GM12891 (cell line): ENCODE measurements at regions not wholly inside any gene's neighbourhood (a gene's known extent, or its start where the extent isn't known, plus 50 kb on each side); places are given as distances from the start of the nearest gene placed in this dataset.
"Not testable (repeated sequence)": the region's sequence is repeated elsewhere in the genome, so short reads cannot be mapped to it uniquely, and the experiment has no call there.

Experiments
- DNase-seq: peaks from one replicate; pipeline ENCODE4 v3.0.0; 2011; ENCODE audit warnings: low spot score; ENCODE audit not compliant: insufficient read length
- FAIRE-seq: peaks from 2 replicates; lab custom pipeline; 2011; peaks lifted over from hg19 to GRCh38; lab: Jason Lieb, UNC
- PAX5 ChIP-seq: IDR thresholded peaks from 2 replicates; pipeline ENCODE4 v1.6.1; 2011; ENCODE audit warnings: low read length, moderate library complexity, mild to moderate bottlenecking; ENCODE audit not compliant: insufficient read depth, severe bottlenecking
- POLR2A ChIP-seq: IDR thresholded peaks from 2 replicates; pipeline ENCODE4 v1.6.1; 2011; ENCODE audit warnings: low read depth, low read length, control low read depth
- POLR2AphosphoS5 ChIP-seq: IDR thresholded peaks from 2 replicates; pipeline ENCODE4 v1.6.1; 2011; ENCODE audit warnings: low read depth, low read length, control low read depth
- POU2F2 ChIP-seq: IDR thresholded peaks from 2 replicates; pipeline ENCODE4 v1.6.1; 2011; ENCODE audit warnings: low read depth, mild to moderate bottlenecking, control low read depth, low read length, moderate library complexity
- SPI1 ChIP-seq: IDR thresholded peaks from 2 replicates; pipeline ENCODE4 v1.6.1; 2011; ENCODE audit warnings: low read depth, low read length, control low read depth
- TAF1 ChIP-seq: IDR thresholded peaks from 2 replicates; pipeline ENCODE4 v1.6.1; 2011; ENCODE audit warnings: low read depth, low read length, control low read depth

- TF ChIP-seq SPI1 (no peak), TAF1 (no peak), POLR2A (no peak), PAX5 (no peak), POU2F2 (no peak), POLR2AphosphoS5 (no peak)
- FAIRE-seq: no peak
- DNase-seq: no peak
Observed at GRCh38 chr10:125262920-125263319, 102.6 kb upstream of the CTBP2 start.

- DNase-seq: no peak
- TF ChIP-seq POLR2AphosphoS5: no peak
- TF ChIP-seq TAF1: no peak
- TF ChIP-seq POU2F2: no peak
- TF ChIP-seq PAX5: no peak
- no peak for TF ChIP-seq POLR2A
- no peak for TF ChIP-seq SPI1
- FAIRE-seq: no peak
Observed at GRCh38 chr10:125262409-125262808, 102.0 kb upstream of the CTBP2 start.

GRCh38 chr10:125261491-125262186 lies 101.3 kb upstream of the CTBP2 start:
- no peak for TF ChIP-seq POLR2AphosphoS5
- no peak for TF ChIP-seq SPI1
- TF ChIP-seq TAF1: no peak
- TF ChIP-seq POU2F2: no peak
- TF ChIP-seq PAX5: no peak
- TF ChIP-seq POLR2A: no peak
- FAIRE-seq: no peak

GRCh38 chr10:125260260-125260659 lies 99.9 kb upstream of the CTBP2 start:
- no peak for DNase-seq
- no peak for FAIRE-seq
- TF ChIP-seq PAX5: no peak
- no peak for TF ChIP-seq POLR2A
- no peak for TF ChIP-seq POLR2AphosphoS5
- no peak for TF ChIP-seq TAF1

More at GRCh38 chr10:125261491-125262186, 101.3 kb upstream of the CTBP2 start:
- no peak for DNase-seq

GRCh38 chr10:125259651-125260050 lies 99.3 kb upstream of the CTBP2 start:
- TF ChIP-seq TAF1 (no peak), POLR2AphosphoS5 (no peak), PAX5 (no peak)
- FAIRE-seq (no peak), DNase-seq (no peak)

GRCh38 chr10:125258676-125259075 lies 98.3 kb upstream of the CTBP2 start:
- TF ChIP-seq TAF1 (no peak), POLR2A (no peak), POLR2AphosphoS5 (no peak), PAX5 (no peak), SPI1 (no peak)
- DNase-seq (no peak), FAIRE-seq (no peak)

GRCh38 chr10:125257521-125258108 lies 97.3 kb upstream of the CTBP2 start:
- TF ChIP-seq PAX5 (no peak), POLR2A (no peak), TAF1 (no peak), POU2F2 (no peak)
- no peak for FAIRE-seq
- no peak for DNase-seq

GRCh38 chr10:125256026-125256425 lies 95.7 kb upstream of the CTBP2 start:
- FAIRE-seq (no peak), DNase-seq (no peak)
- TF ChIP-seq SPI1: no peak
- no peak for TF ChIP-seq POLR2AphosphoS5
- no peak for TF ChIP-seq TAF1
- no peak for TF ChIP-seq POLR2A
- no peak for TF ChIP-seq POU2F2
- no peak for TF ChIP-seq PAX5

GRCh38 chr10:125252937-125253336 lies 92.6 kb upstream of the CTBP2 start:
- DNase-seq: no peak
- FAIRE-seq: no peak
- TF ChIP-seq TAF1: no peak
- no peak for TF ChIP-seq POU2F2
- no peak for TF ChIP-seq PAX5
- TF ChIP-seq POLR2AphosphoS5: no peak

- FAIRE-seq, DNase-seq: not testable (repeated sequence)
Observed at GRCh38 chr10:125250834-125251233, 90.5 kb upstream of the CTBP2 start.

GRCh38 chr10:125249948-125250347 lies 89.6 kb upstream of the CTBP2 start:
- TF ChIP-seq TAF1: no peak
- no peak for TF ChIP-seq POLR2A
- no peak for TF ChIP-seq POLR2AphosphoS5
- TF ChIP-seq POU2F2: no peak
- no peak for TF ChIP-seq PAX5
- no peak for TF ChIP-seq SPI1
- FAIRE-seq (no peak), DNase-seq (no peak)
